MCF 10A (cell line): ENCODE measurements at regions not wholly inside any gene's neighbourhood (a gene's known extent, or its start where the extent isn't known, plus 50 kb on each side); places are given as distances from the start of the nearest gene placed in this dataset.
"Not testable (repeated sequence)": the region's sequence is repeated elsewhere in the genome, so short reads cannot be mapped to it uniquely, and the experiment has no call there.

Experiments
- BruUV-seq: library from RNA; stranded (reverse); fragments of 400-500 nt; replicated peaks from 2 replicates; lab custom pipeline; 2021; lab: Mats Ljungman, UMichigan
- CTCF ChIA-PET: fragments of 300-600 bp; sonication (Branson Sonifier 250); formaldehyde crosslinking; extraction: SDS; loops from one replicate; lab custom pipeline; 2021; ENCODE audit warnings: antibody characterized with exemption, inconsistent platforms; lab: Yijun Ruan, JAX
- POLR2A ChIA-PET: fragments of 300-600, 350-650 bp; sonication (Branson Sonifier 250); formaldehyde crosslinking; extraction: SDS; loops from one replicate; lab custom pipeline; 2020; ENCODE audit warnings: antibody characterized with exemption, inconsistent platforms; lab: Yijun Ruan, JAX
- DNase-seq: peaks from one replicate; pipeline ENCODE4 v3.0.0-alpha.2; 2018; ENCODE audit not compliant: unreplicated experiment
- H3K27ac Mint-ChIP-seq: one replicate; pipeline ENCODE4 v1.8.0; 2022; ENCODE audit warnings: mild to moderate bottlenecking, low read depth, mixed read lengths; ENCODE audit not compliant: unreplicated experiment
- H3K27me3 Mint-ChIP-seq: one replicate; pipeline ENCODE4 v1.8.0; 2022; ENCODE audit warnings: mixed read lengths; ENCODE audit not compliant: insufficient read depth, unreplicated experiment
- H3K36me3 Mint-ChIP-seq: one replicate; pipeline ENCODE4 v1.8.0; 2022; ENCODE audit warnings: mild to moderate bottlenecking, moderate library complexity, mixed read lengths; ENCODE audit not compliant: insufficient read depth, unreplicated experiment
- H3K4me1 Mint-ChIP-seq: one replicate; pipeline ENCODE4 v1.8.0; 2022; ENCODE audit warnings: mixed read lengths; ENCODE audit not compliant: insufficient read depth, unreplicated experiment
- H3K4me3 Mint-ChIP-seq: one replicate; pipeline ENCODE4 v1.8.0; 2022; ENCODE audit warnings: mild to moderate bottlenecking, moderate library complexity, mixed read lengths; ENCODE audit not compliant: unreplicated experiment
- H3K9me3 Mint-ChIP-seq: one replicate; pipeline ENCODE4 v1.8.0; 2022; ENCODE audit warnings: mixed read lengths; ENCODE audit not compliant: unreplicated experiment
- intact Hi-C: fragments of 100-400 bp; cut with micrococcal nuclease; formaldehyde crosslinking; loops from 2 replicates; pipeline ENCODE4 v1.14.1; 2022
- TF ChIP-seq, protein P1 (sequence below): fragments of 200-600 bp; IDR thresholded peaks from one replicate; pipeline ENCODE4 v1.8.0; 2022; ENCODE audit warnings: antibody characterized with exemption, mild to moderate bottlenecking; ENCODE audit not compliant: unreplicated experiment

DNA sequence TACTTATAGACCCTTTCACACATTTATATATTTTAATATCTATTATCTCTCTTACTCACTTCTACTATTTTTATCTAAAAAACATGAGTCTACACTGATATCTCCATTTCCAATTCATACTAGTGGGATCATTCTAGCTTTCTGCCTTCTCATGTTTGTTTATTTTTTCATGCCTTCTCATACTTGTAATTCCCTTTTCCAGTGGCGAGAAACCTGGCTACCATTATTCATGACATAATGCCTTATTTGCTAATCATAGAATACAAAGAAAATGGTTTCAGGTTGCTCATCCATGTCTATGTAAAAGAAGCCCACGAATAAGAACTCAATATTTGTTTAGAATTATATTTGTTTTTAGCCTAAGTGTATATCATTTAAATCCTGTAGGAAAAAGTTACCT lies 232.7 kb upstream of the ACTBL2 start:
- H3K36me3 Mint-ChIP-seq: no peaks in the 10 kb centered on the region
- no peak for DNase-seq
- no peaks in the 10 kb centered on the region for H3K27me3 Mint-ChIP-seq
- no peak overlapping the region for H3K4me3 Mint-ChIP-seq
- BruUV-seq: no TSS peak
- POLR2A ChIA-PET: no interaction called here
- H3K9me3 Mint-ChIP-seq: no peaks in the 10 kb centered on the region
- H3K27ac Mint-ChIP-seq: no peak overlapping the region
- intact Hi-C loops: no loop called here
- CTCF ChIA-PET: no interaction called here
- TF ChIP-seq, protein P1, sequence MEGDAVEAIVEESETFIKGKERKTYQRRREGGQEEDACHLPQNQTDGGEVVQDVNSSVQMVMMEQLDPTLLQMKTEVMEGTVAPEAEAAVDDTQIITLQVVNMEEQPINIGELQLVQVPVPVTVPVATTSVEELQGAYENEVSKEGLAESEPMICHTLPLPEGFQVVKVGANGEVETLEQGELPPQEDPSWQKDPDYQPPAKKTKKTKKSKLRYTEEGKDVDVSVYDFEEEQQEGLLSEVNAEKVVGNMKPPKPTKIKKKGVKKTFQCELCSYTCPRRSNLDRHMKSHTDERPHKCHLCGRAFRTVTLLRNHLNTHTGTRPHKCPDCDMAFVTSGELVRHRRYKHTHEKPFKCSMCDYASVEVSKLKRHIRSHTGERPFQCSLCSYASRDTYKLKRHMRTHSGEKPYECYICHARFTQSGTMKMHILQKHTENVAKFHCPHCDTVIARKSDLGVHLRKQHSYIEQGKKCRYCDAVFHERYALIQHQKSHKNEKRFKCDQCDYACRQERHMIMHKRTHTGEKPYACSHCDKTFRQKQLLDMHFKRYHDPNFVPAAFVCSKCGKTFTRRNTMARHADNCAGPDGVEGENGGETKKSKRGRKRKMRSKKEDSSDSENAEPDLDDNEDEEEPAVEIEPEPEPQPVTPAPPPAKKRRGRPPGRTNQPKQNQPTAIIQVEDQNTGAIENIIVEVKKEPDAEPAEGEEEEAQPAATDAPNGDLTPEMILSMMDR: no peak
- peaks cover 10% of the 10 kb centered on the region for H3K4me1 Mint-ChIP-seq

DNA sequence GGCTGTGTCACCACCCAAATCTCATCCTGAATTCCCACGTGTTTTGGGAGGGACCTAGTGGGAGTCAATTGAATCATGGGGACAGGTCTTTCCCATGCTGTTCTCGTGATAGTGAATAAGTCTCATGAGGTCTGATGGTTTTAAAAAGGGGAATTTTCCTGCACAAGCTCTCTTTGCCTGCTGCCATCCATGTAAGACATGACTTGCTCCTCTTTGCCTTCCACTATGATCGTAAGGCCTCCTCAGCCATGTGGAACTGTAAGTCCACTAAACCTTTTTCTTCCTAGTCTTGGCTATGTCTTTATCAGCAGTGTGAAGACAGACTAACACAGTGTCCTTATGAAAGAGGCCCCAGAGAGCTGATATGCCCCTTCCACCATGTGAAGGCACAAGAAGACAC lies 230.9 kb upstream of the ACTBL2 start:
- H3K9me3 Mint-ChIP-seq, intact Hi-C loops, H3K27me3 Mint-ChIP-seq, H3K4me1 Mint-ChIP-seq, BruUV-seq, H3K4me3 Mint-ChIP-seq, CTCF ChIA-PET, H3K36me3 Mint-ChIP-seq, POLR2A ChIA-PET, H3K27ac Mint-ChIP-seq, DNase-seq: not testable (repeated sequence)

DNA sequence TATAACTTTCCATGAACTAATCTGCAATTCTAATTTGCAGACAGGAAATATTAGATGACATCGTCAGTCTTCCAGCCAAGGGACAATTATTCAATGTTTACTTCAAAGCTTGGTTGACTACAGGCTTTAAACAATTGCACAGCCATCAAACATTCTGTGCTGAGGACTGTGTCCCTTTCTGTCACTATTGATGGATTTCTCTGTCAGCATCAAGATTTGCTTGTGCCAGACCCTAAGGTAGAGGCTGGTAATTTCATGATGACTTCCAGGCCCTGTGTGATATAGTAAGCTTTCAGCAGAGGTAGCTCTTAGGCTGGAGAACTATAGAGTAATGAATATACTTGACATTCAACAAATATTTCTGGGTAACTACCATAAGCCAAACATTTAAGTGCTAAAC lies 229.3 kb upstream of the ACTBL2 start:
- Mint-ChIP-seq H3K4me3 (no peak overlapping the region), H3K9me3 (no peaks in the 10 kb centered on the region), H3K27ac (no peak overlapping the region), H3K36me3 (no peaks in the 10 kb centered on the region), H3K4me1 (no peaks in the 10 kb centered on the region), H3K27me3 (no peaks in the 10 kb centered on the region)
- TF ChIP-seq, protein P1: no peak
- intact Hi-C loops: no loop called here
- no peak for DNase-seq
- no TSS peak for BruUV-seq
- CTCF ChIA-PET: no interaction called here
- POLR2A ChIA-PET: interaction anchor here (0.6 to 0.9 kb wide), 2 partner anchors 8 to 90 kb away, joined by 3 read pairs; no protein-coding TSS in a partner anchor

DNA sequence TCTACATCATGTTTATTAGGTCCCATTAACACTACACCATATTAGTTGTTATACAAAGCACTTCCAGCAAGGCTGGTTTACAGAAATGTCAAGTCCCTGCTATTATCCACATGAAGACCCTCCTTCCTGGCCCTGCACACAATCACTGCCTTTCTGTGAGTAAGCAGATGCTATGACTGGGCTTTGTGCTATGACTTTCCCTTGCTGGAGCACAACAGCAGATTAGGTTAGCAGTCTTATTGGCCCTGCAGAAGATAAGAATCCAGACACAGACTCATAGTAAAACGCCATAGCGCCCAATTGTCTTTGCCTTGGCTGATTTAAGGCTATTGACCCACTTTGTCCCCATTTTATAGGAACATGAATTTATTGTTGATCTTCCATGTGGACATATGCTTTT lies 228.9 kb upstream of the ACTBL2 start:
- H3K27ac Mint-ChIP-seq: no peak overlapping the region
- no peak for DNase-seq
- no TSS peak for BruUV-seq
- H3K4me3 Mint-ChIP-seq: no peak overlapping the region
- no peaks in the 10 kb centered on the region for H3K4me1 Mint-ChIP-seq
- ChIA-PET CTCF (interaction anchor here (1.3 to 1.6 kb wide), 3 partner anchors 9 to 67 kb away, joined by 4 read pairs; no protein-coding TSS in a partner anchor), POLR2A (interaction anchor here (0.8 kb wide), 1 partner anchor 22 kb away, joined by 3 read pairs; no protein-coding TSS in a partner anchor)
- H3K36me3 Mint-ChIP-seq: no peaks in the 10 kb centered on the region
- intact Hi-C loops: no loop called here
- no peaks in the 10 kb centered on the region for H3K27me3 Mint-ChIP-seq
- no peaks in the 10 kb centered on the region for H3K9me3 Mint-ChIP-seq
- TF ChIP-seq, protein P1: no peak

DNA sequence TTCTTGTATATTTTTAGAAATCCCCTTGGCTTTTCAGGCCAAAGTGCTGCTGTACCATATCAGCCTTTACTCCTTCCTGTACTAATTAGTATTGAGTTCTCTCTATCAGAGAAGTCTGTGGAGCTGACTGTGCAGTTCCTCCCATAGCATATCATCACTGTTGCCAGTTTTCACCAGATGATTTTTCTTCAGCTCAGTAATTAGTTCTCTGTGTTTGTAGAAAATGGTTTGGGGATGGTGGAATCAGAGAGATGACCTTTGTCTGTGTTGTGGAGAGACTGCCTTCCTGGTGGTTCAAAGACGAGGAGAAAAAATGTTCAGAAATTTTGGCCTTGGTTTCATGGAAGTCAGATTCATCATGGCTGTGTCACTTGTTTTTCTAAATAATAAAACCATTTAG lies 227.5 kb upstream of the ACTBL2 start:
- no TSS peak for BruUV-seq
- Mint-ChIP-seq H3K9me3 (no peaks in the 10 kb centered on the region), H3K27ac (no peak overlapping the region), H3K36me3 (no peaks in the 10 kb centered on the region), H3K4me3 (no peak overlapping the region), H3K27me3 (no peaks in the 10 kb centered on the region), H3K4me1 (no peaks in the 10 kb centered on the region)
- ChIA-PET POLR2A (no interaction called here), CTCF (interaction anchor here (0.8 to 1.6 kb wide), 4 partner anchors 10 to 68 kb away, joined by 3 to 4 read pairs (median 4); no protein-coding TSS in a partner anchor)
- TF ChIP-seq, protein P1: no peak
- DNase-seq: no peak
- intact Hi-C loops: no loop called here
